ENCODE measurements at regions not wholly inside any gene's neighbourhood (a gene's known extent, or its start where the extent isn't known, plus 50 kb on each side); places are given as distances from the start of the nearest gene placed in this dataset.
"Not testable (repeated sequence)": the region's sequence is repeated elsewhere in the genome, so short reads cannot be mapped to it uniquely, and the experiment has no call there.

DNA sequence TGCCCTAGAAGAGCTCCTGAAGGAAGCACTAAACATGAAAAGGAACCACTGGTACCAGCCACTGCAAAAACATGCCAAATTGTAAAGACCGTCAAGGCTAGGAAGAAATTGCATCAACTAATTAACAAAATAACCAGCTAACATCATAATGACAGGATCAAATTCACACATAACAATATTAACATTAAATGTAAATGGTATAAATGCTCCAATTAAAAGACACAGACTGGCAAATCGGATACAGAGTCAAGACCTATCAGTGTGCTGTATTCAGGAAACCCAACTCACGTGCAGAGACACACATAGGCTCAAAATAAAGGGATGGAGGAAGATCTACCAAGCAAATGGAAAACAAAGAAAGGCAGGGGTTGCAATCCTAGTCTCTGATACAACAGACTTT lies 137.0 kb upstream of the BCL9 start:
- TF ChIP-seq, protein P1, sequence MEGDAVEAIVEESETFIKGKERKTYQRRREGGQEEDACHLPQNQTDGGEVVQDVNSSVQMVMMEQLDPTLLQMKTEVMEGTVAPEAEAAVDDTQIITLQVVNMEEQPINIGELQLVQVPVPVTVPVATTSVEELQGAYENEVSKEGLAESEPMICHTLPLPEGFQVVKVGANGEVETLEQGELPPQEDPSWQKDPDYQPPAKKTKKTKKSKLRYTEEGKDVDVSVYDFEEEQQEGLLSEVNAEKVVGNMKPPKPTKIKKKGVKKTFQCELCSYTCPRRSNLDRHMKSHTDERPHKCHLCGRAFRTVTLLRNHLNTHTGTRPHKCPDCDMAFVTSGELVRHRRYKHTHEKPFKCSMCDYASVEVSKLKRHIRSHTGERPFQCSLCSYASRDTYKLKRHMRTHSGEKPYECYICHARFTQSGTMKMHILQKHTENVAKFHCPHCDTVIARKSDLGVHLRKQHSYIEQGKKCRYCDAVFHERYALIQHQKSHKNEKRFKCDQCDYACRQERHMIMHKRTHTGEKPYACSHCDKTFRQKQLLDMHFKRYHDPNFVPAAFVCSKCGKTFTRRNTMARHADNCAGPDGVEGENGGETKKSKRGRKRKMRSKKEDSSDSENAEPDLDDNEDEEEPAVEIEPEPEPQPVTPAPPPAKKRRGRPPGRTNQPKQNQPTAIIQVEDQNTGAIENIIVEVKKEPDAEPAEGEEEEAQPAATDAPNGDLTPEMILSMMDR (IDR thresholded peaks at IDR 0.05), result not testable (repeated sequence)
- TF ChIP-seq POLR2A (IDR thresholded peaks at IDR 0.05), result not testable (repeated sequence)

Data from uterus (tissue), 2 donors.